ENCODE measurements at regions not wholly inside any gene's neighbourhood (a gene's known extent, or its start where the extent isn't known, plus 50 kb on each side); places are given as distances from the start of the nearest gene placed in this dataset.
"Not testable (repeated sequence)": the region's sequence is repeated elsewhere in the genome, so short reads cannot be mapped to it uniquely, and the experiment has no call there.

- no peak for DNase-seq (ENCODE audit: low spot score)
- no peaks in the 10 kb centered on the region for H3K36me3 ChIP-seq
- intact Hi-C loops (cut with DNase I) = no loop called here
- no peak overlapping the region for H3K27ac ChIP-seq
- no peaks in the 10 kb centered on the region for H3K27me3 ChIP-seq (replicated peaks; ENCODE audit: insufficient read depth)
- H3K9me3 ChIP-seq = no peaks in the 10 kb centered on the region
- no peak for TF ChIP-seq POLR2AphosphoS5 (IDR thresholded peaks at IDR 0.05)
- TF ChIP-seq, protein P1, sequence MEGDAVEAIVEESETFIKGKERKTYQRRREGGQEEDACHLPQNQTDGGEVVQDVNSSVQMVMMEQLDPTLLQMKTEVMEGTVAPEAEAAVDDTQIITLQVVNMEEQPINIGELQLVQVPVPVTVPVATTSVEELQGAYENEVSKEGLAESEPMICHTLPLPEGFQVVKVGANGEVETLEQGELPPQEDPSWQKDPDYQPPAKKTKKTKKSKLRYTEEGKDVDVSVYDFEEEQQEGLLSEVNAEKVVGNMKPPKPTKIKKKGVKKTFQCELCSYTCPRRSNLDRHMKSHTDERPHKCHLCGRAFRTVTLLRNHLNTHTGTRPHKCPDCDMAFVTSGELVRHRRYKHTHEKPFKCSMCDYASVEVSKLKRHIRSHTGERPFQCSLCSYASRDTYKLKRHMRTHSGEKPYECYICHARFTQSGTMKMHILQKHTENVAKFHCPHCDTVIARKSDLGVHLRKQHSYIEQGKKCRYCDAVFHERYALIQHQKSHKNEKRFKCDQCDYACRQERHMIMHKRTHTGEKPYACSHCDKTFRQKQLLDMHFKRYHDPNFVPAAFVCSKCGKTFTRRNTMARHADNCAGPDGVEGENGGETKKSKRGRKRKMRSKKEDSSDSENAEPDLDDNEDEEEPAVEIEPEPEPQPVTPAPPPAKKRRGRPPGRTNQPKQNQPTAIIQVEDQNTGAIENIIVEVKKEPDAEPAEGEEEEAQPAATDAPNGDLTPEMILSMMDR (IDR thresholded peaks at IDR 0.05) = no peak
- no peak for TF ChIP-seq POLR2A (IDR thresholded peaks at IDR 0.05)
- H3K4me3 ChIP-seq = no peak overlapping the region
- no peaks in the 10 kb centered on the region for H3K4me1 ChIP-seq (replicated peaks)
These were observed 78.0 kb upstream of the CD163 start for GRCh38 chr12:7581625-7582024.

DNA sequence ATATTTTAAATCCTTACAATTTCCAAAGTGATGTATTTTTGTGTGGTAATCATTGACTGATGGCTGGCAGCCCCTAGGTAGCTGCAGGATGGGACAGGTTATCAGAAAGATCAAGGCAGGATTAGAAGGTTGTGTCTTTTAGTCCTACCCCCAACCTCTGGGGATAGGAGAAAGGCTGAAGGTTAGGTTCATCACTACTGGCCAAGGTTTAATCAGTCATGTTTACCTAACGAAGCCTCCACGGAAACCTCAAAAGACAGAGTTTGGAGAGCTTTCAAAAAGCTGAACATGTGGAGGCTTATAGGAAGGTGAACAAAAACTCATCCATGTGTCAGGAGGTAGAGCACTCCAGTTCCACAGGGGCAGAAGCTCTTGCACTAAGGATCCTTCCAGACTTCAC, 77.5 kb upstream of the CD163 start:
- Histone ChIP-seq H3K36me3 (no peaks in the 10 kb centered on the region), H3K4me3 (no peak overlapping the region), H3K9me3 (no peaks in the 10 kb centered on the region), H3K27me3 (replicated peaks; ENCODE audit: insufficient read depth) (no peaks in the 10 kb centered on the region), H3K4me1 (replicated peaks) (no peaks in the 10 kb centered on the region), H3K27ac (no peak overlapping the region)
- TF ChIP-seq POLR2A (IDR thresholded peaks at IDR 0.05) (no peak), POLR2AphosphoS5 (IDR thresholded peaks at IDR 0.05) (no peak)
- TF ChIP-seq, protein P1 (IDR thresholded peaks at IDR 0.05) = no peak
- WGBS = 41% methylated on average over 2 of the region's 2 CpGs
- no peak for DNase-seq (ENCODE audit: low spot score)
- intact Hi-C loops (cut with DNase I) = no loop called here

DNA sequence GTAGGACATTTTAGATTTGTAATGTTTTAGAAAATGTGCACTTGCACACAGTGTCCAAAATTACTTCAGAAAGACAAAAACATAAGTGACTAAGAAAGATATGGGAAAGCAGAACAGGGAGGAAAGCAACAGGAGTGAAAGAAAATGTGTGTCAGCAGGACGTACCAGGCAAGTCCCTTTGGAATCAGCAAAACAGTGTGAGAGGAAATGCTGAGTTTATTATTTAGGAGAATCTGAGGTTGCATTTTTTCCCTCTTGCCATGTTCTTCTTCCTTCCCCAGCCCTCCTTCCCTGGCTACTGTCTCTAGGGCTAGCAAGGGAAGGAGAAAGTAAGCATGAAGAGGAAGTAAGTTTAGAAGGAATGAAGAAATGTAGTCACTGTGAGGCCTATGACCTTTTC, 67.7 kb upstream of the CD163 start:
- intact Hi-C loops (cut with DNase I) = no loop called here
- peaks cover 2% of the 10 kb centered on the region for H3K27me3 ChIP-seq (replicated peaks; ENCODE audit: insufficient read depth)
- DNase-seq (ENCODE audit: low spot score) = no peak
- WGBS = 67% methylated on average over 1 of the region's 1 CpG
- no peaks in the 10 kb centered on the region for H3K4me1 ChIP-seq (replicated peaks)
- no peaks in the 10 kb centered on the region for H3K9me3 ChIP-seq
- H3K27ac ChIP-seq = no peak overlapping the region
- TF ChIP-seq POLR2AphosphoS5 (IDR thresholded peaks at IDR 0.05) (no peak), POLR2A (IDR thresholded peaks at IDR 0.05) (no peak)
- TF ChIP-seq, protein P1 (IDR thresholded peaks at IDR 0.05) = no peak
- H3K4me3 ChIP-seq = no peak overlapping the region
- no peaks in the 10 kb centered on the region for H3K36me3 ChIP-seq

DNA sequence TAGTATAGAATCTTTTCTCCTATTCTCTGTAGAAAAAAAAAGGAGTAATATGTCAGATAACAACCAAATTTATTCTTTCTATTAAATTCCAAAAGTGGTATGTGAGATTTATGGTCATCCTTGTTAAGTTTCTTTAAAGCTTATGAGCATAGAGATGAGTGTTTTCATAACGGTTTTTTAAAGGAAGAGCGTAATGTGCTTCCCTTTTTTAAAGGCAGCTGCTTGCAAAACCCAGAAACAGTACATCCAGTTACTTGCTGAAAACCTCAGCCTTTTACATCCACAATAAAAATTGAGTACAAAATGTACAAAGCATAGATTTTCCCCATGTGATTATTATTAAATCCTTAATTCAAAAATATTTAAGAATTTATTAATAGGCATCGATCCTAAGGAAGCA, 53.6 kb upstream of the CD163 start:
- Histone ChIP-seq H3K27ac (no peak overlapping the region), H3K9me3 (no peaks in the 10 kb centered on the region), H3K36me3 (no peaks in the 10 kb centered on the region), H3K27me3 (replicated peaks; ENCODE audit: insufficient read depth) (no peaks in the 10 kb centered on the region), H3K4me1 (replicated peaks) (no peaks in the 10 kb centered on the region), H3K4me3 (no peak overlapping the region)
- no peak for TF ChIP-seq POLR2A (IDR thresholded peaks at IDR 0.05)
- no peak for TF ChIP-seq POLR2AphosphoS5 (IDR thresholded peaks at IDR 0.05)
- TF ChIP-seq, protein P1 (IDR thresholded peaks at IDR 0.05) = no peak
- no peak for DNase-seq (ENCODE audit: low spot score)
- WGBS = 49% methylated on average over 3 of the region's 3 CpGs
- intact Hi-C loops (cut with DNase I) = no loop called here

- no peak overlapping the region for H3K27ac ChIP-seq
- intact Hi-C loops (cut with DNase I) = no loop called here
- H3K27me3 ChIP-seq (replicated peaks; ENCODE audit: insufficient read depth) = no peaks in the 10 kb centered on the region
- 21% methylated on average over 3 of the region's 3 CpGs for WGBS
- no peak overlapping the region for H3K4me3 ChIP-seq
- H3K4me1 ChIP-seq (replicated peaks) = no peaks in the 10 kb centered on the region
- TF ChIP-seq, protein P1 (IDR thresholded peaks at IDR 0.05) = no peak
- TF ChIP-seq POLR2AphosphoS5 (IDR thresholded peaks at IDR 0.05) (no peak), POLR2A (IDR thresholded peaks at IDR 0.05) (no peak)
- H3K36me3 ChIP-seq = no peaks in the 10 kb centered on the region
- no peaks in the 10 kb centered on the region for H3K9me3 ChIP-seq
- DNase-seq (ENCODE audit: low spot score) = no peak
These were observed 52.2 kb upstream of the CD163 start for GRCh38 chr12:7555752-7556151.

DNA sequence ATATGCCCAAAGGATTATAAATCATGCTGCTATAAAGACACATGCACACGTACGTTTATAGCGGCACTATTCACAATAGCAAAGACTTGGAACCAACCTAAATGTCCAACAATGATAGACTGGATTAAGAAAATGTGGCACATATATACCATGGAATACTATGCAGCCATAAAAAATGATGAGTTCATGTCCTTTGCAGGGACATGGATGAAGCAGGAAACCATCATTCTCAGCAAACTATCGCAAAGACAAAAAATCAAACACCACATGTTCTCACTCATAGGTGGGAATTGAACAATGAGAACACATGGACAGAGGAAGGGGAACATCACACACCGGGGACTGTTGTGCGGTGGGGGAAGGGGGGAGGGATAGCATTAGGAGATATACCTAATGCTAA, 51.3 kb upstream of the CD163 start:
- intact Hi-C loops (cut with DNase I); DNase-seq (ENCODE audit: low spot score); H3K9me3 ChIP-seq; H3K4me3 ChIP-seq; H3K36me3 ChIP-seq; H3K27me3 ChIP-seq (replicated peaks; ENCODE audit: insufficient read depth); H3K27ac ChIP-seq; H3K4me1 ChIP-seq (replicated peaks): not testable (repeated sequence)
- WGBS = 94% methylated on average over 6 of the region's 6 CpGs
